GM21360 (cell line): ENCODE measurements at regions not wholly inside any gene's neighbourhood (a gene's known extent, or its start where the extent isn't known, plus 50 kb on each side); places are given as distances from the start of the nearest gene placed in this dataset.

Experiments
- ATAC-seq: cut with Tn5 transposase; IDR thresholded peaks from one replicate; pipeline ENCODE4 v1.9.1; 2021; ENCODE audit warnings: mild to moderate bottlenecking, moderate library complexity; ENCODE audit not compliant: unreplicated experiment

DNA sequence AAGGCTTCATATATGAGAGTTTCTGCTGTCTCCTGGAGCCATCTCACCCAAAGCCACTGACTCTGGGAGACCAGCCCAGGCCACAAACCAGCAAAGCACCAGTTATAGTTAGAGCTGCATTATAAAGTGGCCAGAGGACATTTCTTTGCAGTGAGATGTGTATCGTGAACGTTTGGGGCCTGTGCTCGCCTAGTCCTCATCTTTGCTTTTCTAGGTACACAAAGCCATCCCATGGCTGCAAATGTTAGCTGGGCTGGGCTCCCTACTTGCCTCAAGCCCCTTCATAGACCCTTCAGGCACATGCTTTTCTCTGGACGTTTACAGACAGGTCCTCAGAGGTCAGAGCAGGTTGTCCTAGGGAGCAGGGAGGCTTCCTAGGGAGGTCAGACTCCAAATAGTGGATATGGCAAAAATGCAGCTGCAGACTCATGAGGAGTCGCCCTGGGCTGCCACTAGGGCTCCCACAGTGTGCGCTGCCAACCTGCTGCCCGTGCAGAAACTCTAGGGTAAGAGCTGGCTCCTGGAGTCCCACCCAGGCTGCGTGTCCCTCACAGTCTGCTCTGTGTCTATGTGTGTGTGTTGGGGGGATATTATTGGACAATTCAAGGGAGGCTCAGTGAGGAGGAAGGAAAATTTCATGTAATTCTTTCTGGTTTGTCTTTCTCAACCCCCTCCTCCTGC, 141.0 kb downstream of the RPIA start:
- ATAC-seq: peak; percentile 38

DNA sequence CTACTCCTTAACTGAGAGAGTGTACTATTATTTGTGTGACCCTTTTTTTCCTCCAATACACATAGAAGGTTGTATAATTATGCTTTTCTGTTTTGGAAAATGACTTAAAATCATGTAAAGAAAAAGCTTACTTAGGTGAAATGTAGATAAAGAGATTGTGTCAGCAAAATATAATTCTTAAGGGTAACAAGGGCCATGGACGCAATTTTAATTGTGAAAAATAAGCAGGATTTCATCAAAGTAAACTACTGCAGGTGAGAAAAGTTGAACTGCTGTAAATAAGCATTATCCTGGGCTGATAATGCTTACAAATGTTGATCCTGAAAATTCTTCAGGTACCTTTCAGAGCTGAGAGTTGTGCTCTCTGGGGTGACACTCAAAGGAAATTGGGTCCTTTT, 141.5 kb downstream of the RPIA start:
- ATAC-seq: no peak

DNA sequence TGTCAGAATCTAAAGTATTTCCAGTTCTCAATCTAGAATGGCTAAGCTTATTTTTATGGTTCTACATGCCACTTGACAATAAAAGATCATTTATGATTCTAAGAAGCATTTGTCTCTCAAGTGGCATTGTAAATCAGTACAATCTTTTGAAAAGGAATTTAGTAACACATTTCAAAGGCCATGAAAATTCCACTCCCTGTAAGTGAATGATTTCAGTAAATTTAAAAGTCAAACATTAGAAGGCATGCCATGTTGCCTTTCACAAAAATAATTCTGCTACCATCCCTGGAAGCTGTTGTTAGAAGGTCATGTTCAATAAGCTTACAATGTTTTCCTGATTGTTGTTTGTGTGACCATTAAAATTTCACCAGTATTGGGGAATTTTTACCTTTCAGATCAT, 142.9 kb downstream of the RPIA start:
- no peak for ATAC-seq

DNA sequence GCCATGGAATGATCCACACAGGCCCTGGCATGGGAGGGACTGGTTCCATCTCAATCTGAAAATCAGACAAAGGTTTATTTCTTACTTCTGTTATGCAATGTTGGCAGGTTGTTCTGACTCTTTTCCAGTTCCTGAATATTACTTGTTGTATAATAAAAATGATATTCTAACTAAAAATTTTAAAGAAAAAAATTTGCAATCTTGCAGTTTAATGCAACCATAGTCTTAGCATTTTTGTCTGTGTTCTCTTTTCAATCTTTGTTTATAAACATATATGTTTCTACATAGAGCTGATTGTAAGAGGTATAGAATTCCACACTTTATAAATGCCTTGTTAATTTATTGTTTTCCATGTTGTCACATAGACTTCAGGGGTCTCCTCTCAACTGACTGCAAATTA, 143.4 kb downstream of the RPIA start:
- no peak for ATAC-seq

DNA sequence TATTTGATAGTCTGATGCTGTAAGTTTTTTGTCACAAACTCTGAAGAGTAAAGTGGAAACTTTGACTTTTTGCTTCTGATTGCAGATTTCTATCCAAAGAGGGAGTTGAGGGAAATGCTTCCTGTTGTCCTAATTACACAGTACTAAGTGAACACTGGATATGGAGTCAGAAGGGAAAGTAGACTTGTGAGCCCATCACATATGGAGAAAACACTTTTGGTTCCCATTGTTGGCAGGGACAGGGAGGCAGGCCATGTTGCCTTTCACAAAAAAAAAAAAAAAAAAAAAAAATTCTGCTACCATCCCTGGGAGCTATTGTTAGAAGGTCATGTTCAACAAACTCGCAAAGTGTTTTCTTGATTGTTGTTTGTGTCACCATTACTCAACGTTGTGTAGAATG, 144.3 kb downstream of the RPIA start:
- ATAC-seq: no peak

DNA sequence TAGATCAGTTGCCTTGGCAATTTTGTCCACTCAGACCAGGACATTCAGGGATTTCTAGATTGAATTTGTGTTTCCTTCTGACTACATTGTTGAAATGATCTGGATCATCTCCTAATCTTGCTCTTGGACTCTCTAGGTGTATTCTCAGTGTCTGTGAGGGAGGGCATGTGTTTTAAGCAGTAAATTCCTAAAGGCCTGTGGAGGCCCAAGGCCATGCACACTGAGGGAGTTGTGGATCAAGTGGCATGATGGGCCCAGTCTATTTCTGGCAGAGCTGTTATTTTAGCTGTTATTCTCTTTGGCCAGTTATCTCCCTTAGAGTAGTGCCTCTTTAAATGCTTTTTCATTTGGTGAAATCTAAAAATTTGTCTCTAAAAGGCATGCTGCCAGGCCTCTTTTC, 144.9 kb downstream of the RPIA start:
- ATAC-seq: no peak

DNA sequence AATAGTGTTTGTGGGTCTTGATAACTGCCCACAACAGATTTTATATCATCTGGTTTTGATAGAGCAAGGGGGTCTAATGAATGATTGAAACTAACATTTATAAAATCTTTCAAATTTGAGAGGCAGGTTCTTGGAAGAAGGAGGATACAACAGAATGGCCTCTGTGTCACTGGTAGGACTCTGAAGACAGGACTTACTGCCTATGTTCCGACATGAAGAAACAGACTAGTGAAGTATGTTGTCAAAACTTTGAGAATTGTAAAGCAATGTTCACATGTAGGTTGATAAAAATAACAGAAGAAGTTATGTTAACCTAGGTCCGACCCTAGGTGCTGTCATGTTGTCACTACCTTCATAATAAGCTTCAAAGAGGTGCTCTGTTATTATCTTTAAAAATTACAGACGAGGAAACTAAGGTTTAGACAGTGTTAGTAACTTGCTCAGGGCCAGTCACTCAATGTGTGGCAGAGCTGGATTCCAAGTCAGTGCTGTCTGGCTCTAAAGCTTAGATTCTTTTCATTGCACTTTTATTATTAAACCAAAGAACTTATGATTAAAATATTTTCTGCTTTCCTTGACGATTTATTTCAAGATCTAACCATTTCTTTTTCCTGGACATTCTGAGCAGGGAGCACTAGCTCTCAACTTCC, 146.2 kb downstream of the RPIA start:
- ATAC-seq: no peak

DNA sequence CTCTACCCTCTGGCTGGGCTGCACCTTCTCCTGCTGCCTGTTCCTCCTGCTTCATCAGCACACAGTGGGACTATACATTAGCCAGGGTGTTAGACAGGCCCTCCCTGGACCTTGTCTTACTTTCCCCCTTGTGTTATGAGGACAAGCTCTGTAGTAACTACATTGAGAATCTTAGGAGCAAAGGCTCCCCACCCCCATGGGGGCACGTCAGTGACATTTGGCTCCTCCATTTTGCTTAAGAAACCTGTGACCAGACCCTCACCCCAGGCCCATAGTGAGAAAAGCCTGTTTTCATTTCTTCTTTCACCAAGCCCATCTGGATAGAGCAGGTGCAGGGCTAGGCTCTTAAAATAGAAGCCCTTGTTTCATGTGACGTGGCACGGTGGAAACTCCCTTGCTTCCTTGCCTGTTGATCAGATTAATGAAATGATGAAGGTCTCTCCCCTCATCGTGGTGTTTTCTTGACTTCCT, 146.7 kb downstream of the RPIA start:
- ATAC-seq: peak; percentile 69

DNA sequence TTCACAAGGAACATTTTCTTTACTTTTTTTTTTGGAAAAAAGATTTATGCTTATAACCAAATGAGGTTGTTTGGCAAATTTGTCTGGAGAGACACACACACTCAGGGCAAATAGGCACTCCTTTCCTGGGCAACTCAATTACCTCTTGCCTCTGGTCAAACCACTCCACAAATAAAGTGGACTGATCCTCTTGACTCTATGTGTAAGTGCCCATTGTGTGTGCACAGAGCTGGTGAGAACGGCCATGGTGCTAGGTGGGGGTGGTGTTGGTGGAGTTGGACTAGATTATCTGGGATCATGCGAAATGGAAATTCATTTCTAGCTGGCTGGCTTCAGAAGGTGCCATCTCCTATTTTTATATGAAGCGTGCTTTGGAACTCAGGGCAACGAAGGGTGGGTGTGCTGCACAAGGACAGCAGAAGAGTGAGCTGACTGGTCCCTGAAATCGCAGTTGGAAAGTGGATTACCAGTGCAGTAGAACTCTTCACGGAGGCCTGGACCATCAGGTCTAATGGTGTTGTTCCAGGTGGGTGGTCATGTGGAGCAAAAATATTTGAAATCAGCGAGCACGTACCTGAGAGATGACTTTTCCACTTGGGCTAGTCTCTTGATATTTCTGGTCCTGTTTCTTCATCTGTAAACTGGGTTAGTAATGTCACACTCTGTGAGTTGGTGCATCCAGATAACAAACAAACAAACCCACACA, 149.9 kb downstream of the RPIA start:
- ATAC-seq: no peak

DNA sequence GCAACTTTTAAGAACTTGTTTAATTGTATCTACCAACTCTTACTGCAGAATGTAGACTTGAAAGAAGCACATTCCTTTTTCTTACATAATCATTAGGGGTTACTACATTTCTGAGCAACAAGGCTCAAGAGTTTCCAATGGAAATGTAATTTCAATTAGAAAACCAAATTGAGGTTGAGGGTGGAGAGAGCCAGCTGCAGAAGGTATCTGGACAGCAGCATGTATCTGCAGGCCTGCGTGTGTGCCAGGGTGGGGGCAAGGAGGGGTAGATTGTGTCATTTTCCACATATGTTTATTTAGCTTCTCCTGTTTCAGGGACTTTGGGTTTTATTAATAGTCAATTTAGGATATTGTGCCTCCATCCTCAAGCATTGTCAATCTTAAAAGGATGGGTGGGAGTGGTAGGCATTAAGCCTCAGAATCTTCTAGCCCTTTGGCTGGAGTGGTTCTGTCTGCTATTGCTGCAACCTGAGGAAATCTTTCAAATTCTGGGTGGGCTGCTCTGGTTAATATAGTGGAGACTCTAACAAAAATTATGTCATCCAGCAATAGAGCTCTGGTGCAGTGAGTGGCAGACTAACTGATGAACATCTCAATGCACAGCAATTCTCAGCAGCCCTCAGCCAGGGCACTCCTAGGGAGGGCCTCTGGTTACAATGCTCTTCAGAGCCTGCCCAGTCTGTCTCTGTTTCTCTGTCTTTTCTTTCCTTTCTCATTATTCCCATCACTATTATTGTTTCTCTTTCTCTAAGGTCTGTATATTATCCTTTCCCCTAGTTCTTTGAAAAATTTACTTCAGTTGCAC, 151.4 kb downstream of the RPIA start:
- no peak for ATAC-seq

DNA sequence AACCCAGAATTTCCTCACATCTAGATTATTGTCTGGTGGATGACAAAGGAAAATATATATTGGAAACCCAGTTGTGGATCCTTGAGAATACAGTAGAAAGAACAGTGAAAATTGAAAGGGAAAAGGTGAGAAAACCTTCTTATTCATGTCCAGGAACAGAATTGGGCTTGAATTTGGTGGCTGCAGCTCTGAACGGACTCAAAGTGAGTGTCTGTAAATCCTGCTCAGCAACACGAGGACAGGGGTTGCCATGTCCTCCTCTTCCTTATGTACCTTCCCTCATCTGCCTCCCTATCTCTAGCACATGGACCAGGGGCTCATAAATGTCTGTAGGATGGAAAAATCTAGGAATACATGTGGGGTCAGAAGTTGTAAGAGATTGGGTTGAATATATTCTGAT, 152.2 kb downstream of the RPIA start:
- ATAC-seq: no peak

DNA sequence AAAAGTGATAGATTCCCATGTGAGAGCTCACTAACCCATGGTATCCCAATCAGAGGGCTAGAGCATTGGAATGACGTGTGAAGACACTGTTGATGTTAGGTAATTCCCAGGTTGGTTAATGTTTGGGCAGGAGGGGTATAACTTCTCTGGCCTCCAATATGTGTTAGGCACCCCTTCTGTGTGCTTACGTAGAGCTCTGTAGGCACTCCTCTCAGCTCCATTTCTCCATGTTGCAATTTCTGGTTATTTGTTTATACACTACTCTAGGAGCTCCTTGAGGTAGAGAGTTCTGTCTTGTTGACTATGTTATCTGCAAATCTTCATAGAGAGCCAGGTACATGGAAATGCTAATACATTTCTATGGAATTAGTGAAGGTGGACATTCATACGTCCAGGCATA, 153.5 kb downstream of the RPIA start:
- no peak for ATAC-seq

DNA sequence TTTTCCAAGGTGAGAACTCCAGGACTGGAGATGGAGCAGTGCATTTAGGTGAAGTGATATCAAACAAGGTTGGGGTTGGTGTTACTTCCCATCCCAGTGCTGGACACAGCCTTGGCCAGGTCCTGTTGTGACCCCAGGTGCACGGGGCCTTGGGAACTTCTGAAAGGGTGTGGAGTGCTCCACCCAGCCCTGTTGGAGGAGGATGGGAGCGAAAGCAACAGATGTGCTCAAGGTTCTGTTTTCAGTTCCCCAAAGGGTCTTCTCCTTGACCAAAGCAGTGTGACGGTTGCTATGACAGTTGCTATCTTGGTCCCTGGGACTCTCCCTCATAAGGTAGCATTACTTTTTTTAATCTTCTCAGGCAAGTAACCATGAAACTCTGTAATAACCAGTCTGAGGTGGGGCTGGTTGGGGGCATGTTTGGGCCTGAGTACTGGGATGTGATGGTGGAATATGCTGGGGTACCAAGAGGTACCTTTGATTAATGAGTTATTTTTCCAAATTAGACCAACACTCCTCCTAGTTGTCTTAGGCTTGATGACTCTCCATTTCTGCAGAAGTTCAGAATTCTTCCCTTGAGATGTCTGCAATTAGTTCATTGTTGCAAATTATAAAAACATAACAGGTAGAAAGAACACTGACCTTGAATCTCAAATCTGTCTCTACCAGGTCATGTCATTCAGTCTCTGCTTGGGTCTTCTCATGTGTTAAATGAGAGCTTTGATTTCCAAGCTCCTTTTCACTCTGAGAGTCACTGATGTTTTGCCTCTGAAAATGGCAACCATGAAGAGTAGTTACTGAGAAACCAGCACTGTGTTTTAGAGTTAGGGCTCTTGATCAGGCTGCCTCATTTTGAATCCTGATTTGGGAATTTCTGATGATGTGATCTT, 154.5 kb downstream of the RPIA start:
- ATAC-seq: peak; percentile 79

DNA sequence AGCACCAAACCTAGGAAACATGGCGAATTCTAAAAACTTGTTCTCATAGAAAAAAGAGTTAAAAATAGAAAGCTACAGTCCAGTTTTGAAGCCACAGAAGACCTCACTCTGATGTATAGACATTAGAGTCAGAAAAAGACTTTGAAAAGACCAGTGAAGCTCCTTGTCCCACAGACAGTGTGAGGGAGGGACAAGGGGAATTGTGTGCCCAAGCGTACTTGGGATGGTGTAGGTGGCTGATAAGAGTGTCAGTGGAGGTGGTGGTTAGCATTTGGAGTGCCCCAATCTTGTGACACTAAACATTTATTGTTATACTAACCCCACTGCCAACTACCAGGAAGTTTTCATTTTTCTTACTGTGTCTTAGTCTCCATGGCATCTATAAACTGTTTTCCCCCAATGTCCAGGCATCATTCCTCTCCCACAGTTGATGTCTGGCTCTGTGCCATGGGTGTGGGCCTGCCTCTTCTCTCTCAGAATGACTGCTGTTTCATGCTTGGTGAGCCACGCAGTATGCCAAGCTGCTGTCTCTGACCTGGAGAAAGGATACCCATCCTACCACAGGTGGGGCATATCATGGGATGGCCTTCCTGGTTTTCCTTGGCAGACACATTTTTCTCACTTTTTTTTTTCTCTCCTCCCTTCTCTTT, 161.4 kb downstream of the RPIA start:
- no peak for ATAC-seq

DNA sequence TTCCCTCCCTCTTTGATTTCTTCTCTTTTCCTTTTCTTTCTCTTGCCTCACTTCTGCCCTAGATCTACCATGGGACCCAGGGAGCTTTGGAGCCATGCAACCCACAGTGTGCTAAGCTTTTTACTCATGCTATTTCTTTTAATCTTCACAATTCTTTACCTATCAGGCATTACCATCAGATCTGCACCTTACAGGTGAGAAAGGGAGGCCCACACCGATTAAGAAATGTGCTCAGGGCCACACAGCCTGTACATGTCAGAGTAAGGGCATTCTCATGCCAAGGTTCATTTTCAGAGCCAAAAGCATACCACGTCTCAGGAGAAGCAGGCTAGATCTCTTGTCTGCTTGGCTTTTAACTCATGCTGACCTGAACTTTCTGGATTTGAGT, 161.9 kb downstream of the RPIA start:
- no peak for ATAC-seq

DNA sequence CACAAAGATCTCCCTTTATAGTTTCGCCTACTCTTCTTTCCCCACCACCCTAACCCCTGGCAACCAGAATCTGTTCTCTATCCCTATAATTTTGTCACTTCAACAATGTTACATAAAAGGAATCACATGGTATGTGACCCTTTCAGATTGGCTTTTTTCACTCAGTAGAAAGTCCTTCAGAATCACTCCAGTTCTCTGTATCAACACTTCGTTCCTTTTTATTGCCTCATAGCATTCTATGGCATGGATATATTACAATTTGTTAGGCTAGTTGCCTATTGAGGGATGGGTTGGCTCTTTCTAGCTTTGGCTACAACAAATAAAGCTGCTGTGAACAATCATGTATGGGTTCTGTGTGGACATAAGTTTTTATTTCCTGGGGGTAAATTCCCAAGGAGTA, 163.1 kb downstream of the RPIA start:
- ATAC-seq: no peak

DNA sequence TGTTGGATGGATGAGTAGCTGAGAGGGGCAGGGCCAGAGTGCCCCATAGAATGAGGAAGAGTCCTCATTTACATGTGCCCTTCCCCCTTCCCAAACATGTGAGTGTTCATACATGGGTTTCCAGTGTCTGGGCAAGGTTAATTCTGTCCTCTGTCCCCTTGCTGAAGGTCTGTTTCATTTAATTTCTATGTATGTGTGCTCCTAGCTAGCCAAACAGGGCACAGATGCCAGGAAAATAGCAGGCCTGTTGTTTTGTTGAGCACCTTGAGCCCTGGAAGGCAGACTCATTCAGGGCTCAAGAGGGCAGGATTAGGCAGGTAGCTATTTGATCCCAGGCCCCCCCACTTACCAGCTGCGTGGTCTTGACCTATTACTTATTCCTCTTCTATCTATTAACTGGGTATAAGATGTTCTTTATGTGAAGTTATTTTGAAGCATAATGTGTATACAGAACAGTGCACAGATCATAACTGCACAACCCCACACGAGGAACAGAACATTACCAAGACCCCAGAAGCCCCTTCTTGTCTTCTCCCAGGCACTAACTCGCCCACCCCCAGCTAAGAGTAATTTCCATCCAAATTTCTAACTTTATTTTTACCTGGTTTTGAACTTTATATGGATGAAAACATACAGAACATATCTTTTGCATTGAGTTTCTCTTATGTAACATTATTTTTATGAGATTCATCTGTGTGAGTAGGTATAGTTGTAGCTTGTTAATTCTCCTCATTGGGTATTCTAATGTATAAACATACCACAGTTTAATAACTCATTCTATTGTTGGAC, 164.3 kb downstream of the RPIA start:
- peak; percentile 42 for ATAC-seq

DNA sequence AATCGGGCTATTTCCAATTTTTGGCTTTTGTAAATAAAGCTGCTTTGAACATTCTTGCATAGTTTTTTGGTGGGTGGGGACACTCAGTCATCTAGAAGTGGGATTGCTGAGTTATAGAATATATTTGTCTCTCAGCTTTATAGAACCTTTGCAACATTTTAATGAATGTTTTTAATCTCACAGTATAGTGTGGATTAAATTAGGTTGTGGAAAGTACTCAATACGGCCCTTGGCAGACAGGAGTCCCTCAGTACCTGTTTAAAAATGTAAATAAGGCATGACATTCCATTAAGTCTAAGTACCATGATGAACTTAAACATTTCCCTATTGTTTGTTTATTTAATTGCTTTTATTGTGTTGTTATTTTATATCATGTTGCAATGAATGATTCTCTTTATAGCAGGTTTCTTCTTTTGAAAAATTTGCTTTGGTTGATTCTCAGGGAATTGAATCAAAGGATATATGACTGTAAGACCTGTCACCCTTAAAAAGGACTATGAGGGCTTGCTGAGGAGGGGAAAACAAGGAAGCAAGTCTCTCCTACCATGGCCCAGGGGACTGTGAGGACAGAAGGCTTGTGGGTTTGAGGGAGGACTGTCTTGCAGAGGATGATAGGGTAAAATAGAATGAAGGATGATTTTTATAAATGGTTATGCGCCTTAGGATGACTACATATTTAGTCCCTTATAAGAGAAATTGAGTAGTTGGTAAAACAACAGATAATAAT, 165.1 kb downstream of the RPIA start:
- ATAC-seq: no peak
